Mesodermal cell (in vitro differentiated cells): ENCODE measurements at regions not wholly inside any gene's neighbourhood (a gene's known extent, or its start where the extent isn't known, plus 50 kb on each side); places are given as distances from the start of the nearest gene placed in this dataset.
A peak's percentile ranks its signal among the peaks of the same experiment; 100 is the strongest.

Source experiments
- H3K27ac ChIP-seq: 2 replicates; pipeline ENCODE4 v1.7.0; 2013; ENCODE audit warnings: mild to moderate bottlenecking, low read depth, low read length, moderate library complexity; ENCODE audit not compliant: severe bottlenecking
- H3K36me3 ChIP-seq: 2 replicates; pipeline ENCODE4 v1.7.1; 2013; ENCODE audit warnings: mild to moderate bottlenecking, low read length, moderate library complexity; ENCODE audit not compliant: control insufficient read depth, insufficient read depth
- H3K4me1 ChIP-seq: one replicate; pipeline ENCODE4 v1.7.1; 2013; ENCODE audit warnings: mild to moderate bottlenecking, low read length; ENCODE audit not compliant: insufficient read depth, control insufficient read depth, poor library complexity, severe bottlenecking
- H3K4me3 ChIP-seq: 2 replicates; pipeline ENCODE4 v1.7.0; 2013; ENCODE audit warnings: low read length, control low read depth, mild to moderate bottlenecking; ENCODE audit not compliant: insufficient read depth, poor library complexity, severe bottlenecking; ENCODE audit errors: extremely low read depth
- H3K9me3 ChIP-seq: 2 replicates; pipeline ENCODE4 v1.7.1; 2013; ENCODE audit warnings: mild to moderate bottlenecking, low read length, moderate library complexity; ENCODE audit not compliant: control insufficient read depth
- WGBS, 2 experiments: methylation state at CpG; one replicate each; pipeline ENCODE4 v1.1.5; 2013; ENCODE audit warnings: missing lambda C conversion rate in 2 of 2; ENCODE audit not compliant: insufficient coverage in 2 of 2; 5-methylcytosine and 5-hydroxymethylcytosine counted together

GRCh38 chr2:117091041-117091837 is 723.3 kb upstream of the DDX18 start:
- no peaks in the 10 kb centered on the region for H3K36me3 ChIP-seq
- no peak overlapping the region for H3K27ac ChIP-seq
- WGBS, 2 experiments, result no CpG with 5 or more reads among the region's 2 CpGs
- H3K4me3 ChIP-seq, result no peak overlapping the region
- peaks cover 16% of the 10 kb centered on the region for H3K4me1 ChIP-seq
- no peaks in the 10 kb centered on the region for H3K9me3 ChIP-seq

- no CpG with 5 or more reads among the region's 1 CpG for WGBS, 2 experiments
- H3K36me3 ChIP-seq, result no peaks in the 10 kb centered on the region
- no peak overlapping the region for H3K27ac ChIP-seq
- H3K4me3 ChIP-seq, result no peak overlapping the region
- H3K4me1 ChIP-seq, result no peaks in the 10 kb centered on the region
- no peaks in the 10 kb centered on the region for H3K9me3 ChIP-seq
Observed at GRCh38 chr2:117101613-117102012, 712.9 kb upstream of the DDX18 start.

GRCh38 chr2:117108741-117109267 is 705.7 kb upstream of the DDX18 start:
- Histone ChIP-seq H3K4me3 (no peak overlapping the region), H3K36me3 (no peaks in the 10 kb centered on the region), H3K9me3 (no peaks in the 10 kb centered on the region), H3K27ac (no peak overlapping the region), H3K4me1 (no peaks in the 10 kb centered on the region)
- WGBS, 2 experiments, result 85 to 95% methylated on average over 6 to 7 of the region's 9 CpGs

- no CpG with 5 or more reads among the region's 1 CpG for WGBS, 2 experiments
- Histone ChIP-seq H3K36me3 (no peaks in the 10 kb centered on the region), H3K4me1 (no peaks in the 10 kb centered on the region), H3K9me3 (no peaks in the 10 kb centered on the region), H3K27ac (no peak overlapping the region), H3K4me3 (no peak overlapping the region)
Observed at GRCh38 chr2:117118994-117119393, 695.5 kb upstream of the DDX18 start.

- WGBS, 2 experiments, result 80% methylated on average over 1 of the region's 1 CpG; no CpG with 5 or more reads in 1 of the 2 experiments
- H3K4me3 ChIP-seq, result no peak overlapping the region
- no peak overlapping the region for H3K27ac ChIP-seq
- peaks cover 4% of the 10 kb centered on the region for H3K4me1 ChIP-seq
- H3K9me3 ChIP-seq, result peaks cover 4% of the 10 kb centered on the region
- H3K36me3 ChIP-seq, result no peaks in the 10 kb centered on the region
Observed at GRCh38 chr2:117123362-117123761, 691.1 kb upstream of the DDX18 start.

GRCh38 chr2:117126656-117127055 is 687.8 kb upstream of the DDX18 start:
- peaks cover 7% of the 10 kb centered on the region for H3K4me1 ChIP-seq
- H3K9me3 ChIP-seq, result peaks cover 4% of the 10 kb centered on the region
- no peak overlapping the region for H3K4me3 ChIP-seq
- no peaks in the 10 kb centered on the region for H3K36me3 ChIP-seq
- peak overlapping the region; percentile 95 for H3K27ac ChIP-seq
- WGBS, 2 experiments, result no CpG with 5 or more reads among the region's 3 CpGs

GRCh38 chr2:117127680-117128079 is 686.8 kb upstream of the DDX18 start:
- Histone ChIP-seq H3K9me3 (peaks cover 4% of the 10 kb centered on the region), H3K4me3 (no peak overlapping the region), H3K27ac (peak overlapping the region; percentile 95), H3K36me3 (no peaks in the 10 kb centered on the region), H3K4me1 (peaks cover 7% of the 10 kb centered on the region)

- Histone ChIP-seq H3K9me3 (peaks cover 4% of the 10 kb centered on the region), H3K27ac (peak overlapping the region; percentile 95), H3K4me1 (peaks cover 7% of the 10 kb centered on the region), H3K36me3 (no peaks in the 10 kb centered on the region), H3K4me3 (no peak overlapping the region)
- WGBS, 2 experiments, result no CpG with 5 or more reads among the region's 1 CpG
Observed at GRCh38 chr2:117128461-117128860, 686.0 kb upstream of the DDX18 start.

- WGBS, 2 experiments, result no CpG with 5 or more reads among the region's 2 CpGs
- Histone ChIP-seq H3K4me1 (no peaks in the 10 kb centered on the region), H3K4me3 (no peak overlapping the region), H3K36me3 (no peaks in the 10 kb centered on the region), H3K27ac (no peak overlapping the region), H3K9me3 (no peaks in the 10 kb centered on the region)
Observed at GRCh38 chr2:117137371-117137770, 677.1 kb upstream of the DDX18 start.

GRCh38 chr2:117169036-117169765 is 645.3 kb upstream of the DDX18 start:
- H3K36me3 ChIP-seq, result no peaks in the 10 kb centered on the region
- peaks cover 21% of the 10 kb centered on the region for H3K9me3 ChIP-seq
- H3K4me1 ChIP-seq, result no peaks in the 10 kb centered on the region
- H3K27ac ChIP-seq, result no peak overlapping the region
- WGBS, 2 experiments, result no CpG with 5 or more reads among the region's 2 CpGs
- H3K4me3 ChIP-seq, result no peak overlapping the region

GRCh38 chr2:117170897-117171296 is 643.6 kb upstream of the DDX18 start:
- H3K4me1 ChIP-seq, result no peaks in the 10 kb centered on the region
- no peak overlapping the region for H3K27ac ChIP-seq
- 83 to 92% methylated on average over 1 of the region's 1 CpG for WGBS, 2 experiments

More at GRCh38 chr2:117170897-117171296, 643.6 kb upstream of the DDX18 start:
- H3K36me3 ChIP-seq, result no peaks in the 10 kb centered on the region
- no peak overlapping the region for H3K4me3 ChIP-seq
- peaks cover 21% of the 10 kb centered on the region for H3K9me3 ChIP-seq
